ENCODE measurements at regions not wholly inside any gene's neighbourhood (a gene's known extent, or its start where the extent isn't known, plus 50 kb on each side); places are given as distances from the start of the nearest gene placed in this dataset.

DNA sequence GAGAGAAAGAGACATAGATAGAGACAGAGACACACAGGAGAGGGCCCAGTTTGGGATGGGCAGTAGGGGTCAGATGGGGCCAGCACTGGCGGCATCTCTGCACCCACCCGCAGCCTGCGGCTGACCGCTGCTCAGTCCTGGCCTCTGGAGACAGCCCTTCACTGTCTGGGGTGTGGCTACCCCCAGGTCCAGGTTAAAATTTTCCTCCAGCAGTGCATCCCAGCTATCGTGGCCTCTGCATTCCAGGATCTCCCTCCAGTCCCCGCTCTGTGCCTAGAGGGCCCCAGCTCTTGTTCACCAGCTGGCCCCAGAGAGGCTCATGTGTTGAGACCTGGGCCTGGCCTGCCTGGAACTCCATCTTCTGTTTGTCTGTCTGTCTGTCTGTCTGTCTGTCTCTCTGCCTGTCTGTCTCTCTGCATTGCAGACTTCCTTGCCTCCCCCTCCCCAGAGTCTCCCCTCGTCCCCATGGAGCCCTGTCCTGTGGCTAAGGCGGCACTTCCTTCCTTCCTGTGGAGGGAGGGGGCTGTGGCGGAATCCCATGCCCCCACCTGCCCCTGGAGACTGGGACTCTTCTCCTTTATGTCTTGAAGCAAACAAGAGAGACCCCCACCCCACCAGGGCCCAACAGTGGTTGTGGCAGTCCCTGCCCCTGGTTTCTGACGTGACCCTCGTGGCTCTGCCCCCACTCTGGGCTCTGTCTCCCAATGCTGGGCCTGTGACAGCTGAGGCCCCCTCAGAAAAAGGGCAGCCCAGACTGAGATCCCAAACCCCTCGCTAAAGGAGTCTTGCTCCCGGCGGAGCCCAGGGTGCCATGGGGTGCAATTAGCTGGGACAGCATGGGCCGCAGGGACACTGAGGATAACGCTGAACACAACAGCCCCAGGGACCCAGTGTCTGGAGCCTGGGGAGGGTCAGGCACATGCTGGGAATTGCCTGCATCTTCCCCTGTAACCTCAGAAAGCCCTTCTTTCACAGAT, 241.8 kb downstream of the NPHP4 start:
- DNase-seq (ENCODE audit: low spot score) = no peak

- no peak for DNase-seq (ENCODE audit: low spot score)
These were observed 243.7 kb downstream of the NPHP4 start for GRCh38 chr1:5748286-5749225.

- no peak for DNase-seq (ENCODE audit: low spot score)
These were observed 244.6 kb downstream of the NPHP4 start for GRCh38 chr1:5747426-5748285.

DNA sequence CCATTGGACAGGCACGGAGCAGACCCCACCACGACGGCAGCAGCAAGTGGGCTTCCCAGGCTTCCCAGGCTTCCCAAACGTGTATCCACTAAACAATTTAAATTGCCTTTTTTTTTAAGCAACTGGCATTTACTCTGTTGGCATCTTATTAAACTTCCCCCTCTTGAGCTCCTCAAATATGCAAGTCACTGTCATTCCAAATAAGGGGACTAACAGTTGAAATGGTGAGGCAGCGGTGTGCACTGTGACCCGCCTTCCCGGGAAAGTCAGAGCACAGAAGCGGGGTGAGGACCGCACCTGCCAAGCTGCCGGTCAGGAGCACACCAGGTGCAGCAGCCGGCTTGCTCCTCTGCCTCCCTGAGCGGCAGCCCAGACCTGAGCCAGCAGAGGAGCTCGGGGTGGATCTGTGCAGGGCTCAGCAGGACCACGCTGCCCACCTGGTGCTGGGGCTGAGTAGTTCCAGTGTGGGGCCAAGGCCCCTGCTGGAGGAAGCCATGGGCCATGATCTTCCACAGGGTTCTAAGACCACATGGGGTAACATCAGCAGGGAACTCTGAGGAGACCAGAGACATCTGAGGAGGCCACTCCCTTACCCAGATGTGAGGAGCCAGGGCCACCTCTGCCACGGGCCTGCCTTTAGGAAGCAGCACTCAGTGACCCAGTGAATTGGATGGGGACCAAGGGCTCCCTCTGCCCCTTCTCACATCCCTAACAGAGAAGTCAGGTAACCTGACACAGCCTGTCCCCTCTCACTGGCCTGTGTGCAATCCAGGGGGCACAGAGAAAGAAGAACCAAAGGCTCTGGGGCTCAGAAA, 245.4 kb downstream of the NPHP4 start:
- DNase-seq (ENCODE audit: low spot score) = no peak

DNA sequence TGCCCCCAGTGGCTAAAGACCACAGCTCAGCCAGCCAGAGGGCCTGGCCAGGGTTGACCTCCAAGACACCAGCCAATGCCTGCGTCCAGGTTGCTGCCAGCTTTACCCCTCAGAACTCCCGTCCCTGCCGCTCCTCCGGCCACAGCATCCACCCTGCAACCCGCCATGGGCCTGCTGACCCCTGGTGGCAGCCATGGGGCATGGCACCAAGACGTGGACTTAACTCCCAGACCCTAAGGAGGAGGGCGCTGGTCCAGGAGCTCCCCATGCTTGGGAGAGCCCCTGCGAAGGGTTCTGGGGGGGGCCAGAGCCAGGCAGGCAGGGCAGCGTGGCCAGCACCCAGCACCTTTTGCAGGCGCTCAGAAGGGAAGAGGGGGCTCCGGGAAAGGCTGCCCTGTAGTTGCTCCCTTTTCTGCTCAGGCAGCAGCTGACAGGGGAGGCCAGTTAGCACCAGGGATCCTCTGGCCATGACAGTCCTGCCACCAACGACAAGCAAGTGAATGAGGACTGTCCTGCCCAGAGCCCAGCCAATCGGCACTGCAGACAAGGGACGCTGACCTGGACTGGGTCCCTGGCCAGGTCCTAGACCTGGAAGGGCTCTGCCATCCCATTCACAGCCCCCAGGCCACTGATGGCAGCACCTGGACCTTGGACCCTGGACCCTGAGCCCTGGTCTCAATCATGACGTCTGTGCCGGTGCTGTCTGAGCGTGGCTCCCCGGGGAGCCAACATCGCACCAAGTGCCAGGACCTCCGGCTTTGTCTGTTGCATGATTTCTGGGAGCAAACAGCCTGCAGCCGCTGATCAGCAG, 246.2 kb downstream of the NPHP4 start:
- DNase-seq (ENCODE audit: low spot score) = peak; percentile 58

- no peak for DNase-seq (ENCODE audit: low spot score)
These were observed 247.1 kb downstream of the NPHP4 start for GRCh38 chr1:5744911-5745799.

- DNase-seq (ENCODE audit: low spot score) = no peak
These were observed 247.9 kb downstream of the NPHP4 start for GRCh38 chr1:5744341-5744740.

GRCh38 chr1:5743435-5744095, 248.7 kb downstream of the NPHP4 start:
- DNase-seq (ENCODE audit: low spot score) = no peak

- DNase-seq (ENCODE audit: low spot score) = no peak
These were observed 249.4 kb downstream of the NPHP4 start for GRCh38 chr1:5742801-5743200.

DNA sequence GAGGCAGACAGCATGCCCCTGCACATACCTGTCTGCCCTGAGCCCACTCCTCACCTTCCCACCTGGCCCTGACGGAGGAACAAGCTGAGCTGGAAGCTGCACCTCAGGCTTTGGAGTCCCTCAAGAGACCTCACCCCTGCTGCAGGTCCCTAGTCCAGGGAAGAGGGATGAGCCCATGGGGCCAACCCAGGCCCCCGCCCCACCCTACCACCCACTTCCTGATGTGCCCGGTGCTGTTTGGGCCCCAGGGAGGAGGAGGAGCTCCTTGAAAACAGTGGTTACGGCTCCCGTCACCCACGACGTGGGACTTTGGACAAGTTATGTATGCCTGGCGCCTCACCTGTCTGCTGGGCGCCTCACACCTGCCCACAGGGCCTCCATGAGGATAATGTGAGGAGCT, 250.2 kb downstream of the NPHP4 start:
- DNase-seq (ENCODE audit: low spot score) = no peak

- DNase-seq (ENCODE audit: low spot score) = no peak
These were observed 251.1 kb downstream of the NPHP4 start for GRCh38 chr1:5740865-5741860.

DNA sequence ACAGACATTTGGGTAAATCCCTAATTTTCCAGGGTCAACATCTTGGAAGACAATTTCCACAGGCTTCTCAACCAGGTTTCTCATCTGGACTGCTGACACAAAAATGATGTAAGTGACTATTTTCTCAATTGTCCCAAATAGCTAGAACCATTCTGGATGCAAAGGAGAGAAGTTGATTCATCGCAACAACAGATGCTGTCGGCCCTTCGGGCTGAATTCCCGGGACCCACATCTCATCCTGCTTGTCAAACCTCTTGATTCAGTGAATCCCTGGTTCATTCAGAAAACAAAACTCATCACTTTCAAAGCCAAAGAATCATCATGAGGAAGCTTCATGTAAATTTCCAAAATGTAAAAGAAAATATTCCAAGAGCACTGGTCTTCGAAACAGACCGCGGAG, 251.8 kb downstream of the NPHP4 start:
- DNase-seq (ENCODE audit: low spot score) = no peak

- DNase-seq (ENCODE audit: low spot score) = no peak
These were observed 252.6 kb downstream of the NPHP4 start for GRCh38 chr1:5739561-5740078.

DNA sequence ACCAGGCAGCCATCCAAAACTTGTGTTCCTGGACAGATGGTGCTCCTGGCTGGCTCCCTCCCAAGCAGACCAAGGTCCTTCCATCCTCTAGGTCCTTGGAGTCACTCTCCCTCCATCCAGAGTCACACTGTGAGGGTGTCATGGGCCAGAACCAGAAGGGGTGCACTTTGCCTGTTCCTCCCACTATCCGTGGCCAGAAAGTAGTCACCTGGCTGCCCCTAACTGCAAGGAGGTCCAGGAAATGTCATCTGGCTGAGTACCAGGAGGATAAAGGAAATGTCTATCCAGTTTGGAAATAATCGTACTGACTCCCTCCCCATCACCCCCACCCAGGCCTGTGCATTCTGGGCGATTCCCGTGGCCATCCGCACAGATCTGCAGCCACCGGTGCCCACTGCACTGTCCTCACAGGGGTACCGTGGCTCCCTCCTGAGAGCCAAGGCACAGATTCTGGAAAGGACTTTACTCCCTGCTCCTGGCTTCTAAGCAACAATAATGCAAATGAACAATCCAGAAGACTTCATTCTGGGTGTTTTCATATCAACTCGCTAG, 253.2 kb downstream of the NPHP4 start:
- no peak for DNase-seq (ENCODE audit: low spot score)

GRCh38 chr1:5737081-5737480, 255.1 kb downstream of the NPHP4 start:
- DNase-seq (ENCODE audit: low spot score) = no peak

GRCh38 chr1:5734996-5735395, 257.2 kb downstream of the NPHP4 start:
- no peak for DNase-seq (ENCODE audit: low spot score)

DNA sequence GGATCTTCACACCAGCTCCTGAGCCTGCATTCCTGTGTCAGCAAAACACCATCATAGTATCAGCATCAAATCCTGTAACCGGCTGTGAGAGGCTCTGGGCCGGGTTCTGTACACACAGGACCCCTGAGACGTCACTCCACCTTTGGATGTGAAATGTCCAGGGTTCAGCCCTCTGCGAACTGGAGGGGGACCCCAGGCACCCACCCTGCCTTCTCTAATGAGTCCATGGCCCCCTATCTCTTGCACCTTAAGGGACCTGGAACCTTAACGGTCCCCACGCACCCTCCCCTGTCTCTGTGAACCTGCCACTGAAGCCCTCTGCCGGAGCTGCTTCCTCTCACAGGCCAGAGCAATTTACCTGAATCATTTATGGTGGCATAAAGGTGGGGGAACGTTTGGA, 257.8 kb downstream of the NPHP4 start:
- no peak for DNase-seq (ENCODE audit: low spot score)

All from activated CD4-positive, alpha-beta T cell treated with anti-CD3 and anti-CD28 coated beads, Interleukin-2, Interleukin-4, amounts not matched to agents 100 ng/mL and 50 ng/mL, durations not matched to agents 16 hours and 8 hours (primary cell).